Calu3 (cell line): ENCODE measurements at regions not wholly inside any gene's neighbourhood (a gene's known extent, or its start where the extent isn't known, plus 50 kb on each side); places are given as distances from the start of the nearest gene placed in this dataset.
"Not testable (repeated sequence)": the region's sequence is repeated elsewhere in the genome, so short reads cannot be mapped to it uniquely, and the experiment has no call there.

Experiments used
- BruUV-seq: library from RNA; stranded (reverse); fragments of 400-500 nt; replicated peaks from 2 replicates; lab custom pipeline; 2021; lab: Mats Ljungman, UMichigan
- CTCF ChIA-PET: fragments of 300-600 bp; sonication (Branson Sonifier 250); formaldehyde crosslinking; loops from one replicate; lab custom pipeline; 2022; ENCODE audit warnings: antibody characterized with exemption; lab: Charles Lee
- DNase-seq: peaks from one replicate; pipeline ENCODE4 v3.0.0; 2022
- H3K27ac Mint-ChIP-seq: one replicate; pipeline ENCODE4 v1.8.0; 2022; ENCODE audit warnings: mixed read lengths; ENCODE audit not compliant: unreplicated experiment
- H3K27me3 Mint-ChIP-seq: one replicate; pipeline ENCODE4 v1.8.0; 2022; ENCODE audit warnings: mixed read lengths; ENCODE audit not compliant: unreplicated experiment
- H3K36me3 Mint-ChIP-seq: one replicate; pipeline ENCODE4 v1.8.0; 2022; ENCODE audit warnings: mild to moderate bottlenecking, moderate library complexity, mixed read lengths; ENCODE audit not compliant: insufficient read depth, unreplicated experiment
- H3K4me1 Mint-ChIP-seq: one replicate; pipeline ENCODE4 v1.8.0; 2022; ENCODE audit warnings: mild to moderate bottlenecking, low read depth, mixed read lengths; ENCODE audit not compliant: unreplicated experiment
- H3K4me3 Mint-ChIP-seq: one replicate; pipeline ENCODE4 v1.8.0; 2022; ENCODE audit warnings: mild to moderate bottlenecking, low read depth, moderate library complexity, mixed read lengths; ENCODE audit not compliant: unreplicated experiment
- H3K9me3 Mint-ChIP-seq: one replicate; pipeline ENCODE4 v1.8.0; 2022; ENCODE audit warnings: low read depth, mixed read lengths; ENCODE audit not compliant: unreplicated experiment
- intact Hi-C: fragments of 100-400 bp; cut with micrococcal nuclease; formaldehyde crosslinking; loops from one replicate; pipeline ENCODE4 v1.10.0; 2022; ENCODE audit not compliant: unreplicated experiment
- TF ChIP-seq, protein P1 (sequence below): fragments of 200-600 bp; IDR thresholded peaks from one replicate; pipeline ENCODE4 v1.8.0; 2022; ENCODE audit warnings: antibody characterized with exemption; ENCODE audit not compliant: unreplicated experiment

DNA sequence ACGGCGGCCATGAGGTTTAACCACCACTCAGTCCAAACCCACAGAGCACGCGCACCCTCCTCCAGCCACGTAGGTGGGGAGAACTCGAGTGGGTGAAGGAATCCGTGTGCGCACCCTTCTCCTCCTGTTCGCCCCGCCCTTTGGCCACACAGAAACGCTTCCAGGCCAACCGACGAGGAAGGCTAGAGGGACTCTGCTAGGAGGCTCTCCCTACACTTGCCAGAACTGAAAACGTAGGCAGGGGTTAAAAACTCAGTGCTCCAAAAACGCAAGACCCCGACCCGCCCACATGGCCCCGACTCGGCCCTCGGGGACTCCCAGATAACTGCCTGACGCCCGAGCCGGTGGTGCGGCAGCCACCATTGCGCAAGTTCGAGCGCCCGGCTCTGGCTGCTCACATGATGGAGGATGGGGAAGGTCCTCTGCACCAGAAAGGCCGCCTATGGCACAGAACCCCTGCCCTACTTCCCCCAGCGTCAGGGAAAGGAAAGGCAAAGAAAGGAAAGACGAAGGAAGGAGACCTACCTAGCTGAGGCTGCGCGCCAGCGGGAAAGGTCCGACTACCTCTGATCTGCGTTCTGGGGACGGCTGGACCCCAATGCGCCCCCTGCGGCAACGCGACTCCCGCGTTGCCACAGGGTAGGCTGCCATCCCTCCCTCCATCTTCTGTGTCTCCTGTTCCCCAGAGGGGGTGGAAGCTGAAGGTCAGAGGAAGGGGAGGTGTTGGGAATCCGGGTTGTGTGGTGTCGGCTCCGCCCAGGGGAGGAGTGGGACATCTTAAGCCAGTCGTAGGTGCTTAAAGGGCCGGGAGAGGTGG lies 201.9 kb upstream of the AGTR2 start:
- Mint-ChIP-seq H3K4me1 (peaks cover 13% of the 10 kb centered on the region), H3K4me3 (peak overlapping the region; percentile 88), H3K27ac (peak overlapping the region; percentile 60), H3K27me3 (no peaks in the 10 kb centered on the region), H3K36me3 (peaks cover 21% of the 10 kb centered on the region), H3K9me3 (no peaks in the 10 kb centered on the region)
- CTCF ChIA-PET, result no interaction called here
- intact Hi-C loops, result no loop called here
- peak; percentile 63 for DNase-seq
- no TSS peak for BruUV-seq
- TF ChIP-seq, protein P1, sequence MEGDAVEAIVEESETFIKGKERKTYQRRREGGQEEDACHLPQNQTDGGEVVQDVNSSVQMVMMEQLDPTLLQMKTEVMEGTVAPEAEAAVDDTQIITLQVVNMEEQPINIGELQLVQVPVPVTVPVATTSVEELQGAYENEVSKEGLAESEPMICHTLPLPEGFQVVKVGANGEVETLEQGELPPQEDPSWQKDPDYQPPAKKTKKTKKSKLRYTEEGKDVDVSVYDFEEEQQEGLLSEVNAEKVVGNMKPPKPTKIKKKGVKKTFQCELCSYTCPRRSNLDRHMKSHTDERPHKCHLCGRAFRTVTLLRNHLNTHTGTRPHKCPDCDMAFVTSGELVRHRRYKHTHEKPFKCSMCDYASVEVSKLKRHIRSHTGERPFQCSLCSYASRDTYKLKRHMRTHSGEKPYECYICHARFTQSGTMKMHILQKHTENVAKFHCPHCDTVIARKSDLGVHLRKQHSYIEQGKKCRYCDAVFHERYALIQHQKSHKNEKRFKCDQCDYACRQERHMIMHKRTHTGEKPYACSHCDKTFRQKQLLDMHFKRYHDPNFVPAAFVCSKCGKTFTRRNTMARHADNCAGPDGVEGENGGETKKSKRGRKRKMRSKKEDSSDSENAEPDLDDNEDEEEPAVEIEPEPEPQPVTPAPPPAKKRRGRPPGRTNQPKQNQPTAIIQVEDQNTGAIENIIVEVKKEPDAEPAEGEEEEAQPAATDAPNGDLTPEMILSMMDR, result no peak

DNA sequence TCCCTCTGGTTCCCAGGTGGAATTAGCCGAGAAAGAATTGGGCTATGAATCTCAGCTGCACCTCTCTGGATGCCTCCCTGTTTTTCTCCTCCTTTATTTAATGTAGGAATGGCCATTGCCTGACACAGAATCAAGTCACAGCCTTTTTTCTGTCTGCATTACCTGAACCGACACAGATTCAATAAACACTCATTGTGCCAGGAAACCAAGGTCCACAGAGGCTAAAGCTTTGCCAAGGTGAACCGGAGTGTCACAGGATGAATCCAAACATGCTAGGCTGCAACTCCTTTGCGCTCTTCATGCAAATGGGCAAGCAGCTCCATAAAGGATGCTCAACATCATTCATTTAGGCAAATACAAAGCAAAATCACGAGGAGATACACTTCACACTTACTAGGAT lies 199.8 kb upstream of the AGTR2 start:
- H3K27me3 Mint-ChIP-seq, result no peaks in the 10 kb centered on the region
- intact Hi-C loops, result no loop called here
- peaks cover 13% of the 10 kb centered on the region for H3K4me1 Mint-ChIP-seq
- TF ChIP-seq, protein P1, result no peak
- peaks cover 21% of the 10 kb centered on the region for H3K36me3 Mint-ChIP-seq
- DNase-seq, result no peak
- H3K4me3 Mint-ChIP-seq, result no peak overlapping the region
- BruUV-seq, result no TSS peak
- no peaks in the 10 kb centered on the region for H3K9me3 Mint-ChIP-seq
- CTCF ChIA-PET, result no interaction called here
- no peak overlapping the region for H3K27ac Mint-ChIP-seq

DNA sequence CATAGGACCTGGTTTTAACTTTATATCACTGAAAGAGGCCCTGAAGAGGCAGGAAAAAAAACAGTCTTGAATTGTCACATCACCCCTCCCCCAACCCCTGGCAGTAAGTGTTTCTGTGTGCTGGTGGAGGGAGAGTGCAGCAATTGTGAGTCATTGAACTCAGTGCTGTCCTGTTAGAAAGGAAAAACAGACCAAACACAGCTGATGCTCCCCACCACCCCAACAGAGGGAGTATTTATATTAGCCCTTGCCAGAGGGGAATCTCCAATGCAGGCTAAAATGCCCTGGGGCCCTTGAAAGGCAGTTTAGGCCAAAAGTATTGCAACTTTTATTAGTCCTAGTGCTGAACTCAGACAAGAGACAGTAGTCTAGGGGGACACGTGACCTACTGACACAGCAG lies 197.8 kb upstream of the AGTR2 start:
- Mint-ChIP-seq H3K4me1 (peaks cover 3% of the 10 kb centered on the region), H3K9me3 (no peaks in the 10 kb centered on the region), H3K4me3 (no peak overlapping the region), H3K36me3 (peaks cover 14% of the 10 kb centered on the region), H3K27me3 (no peaks in the 10 kb centered on the region), H3K27ac (no peak overlapping the region)
- no TSS peak for BruUV-seq
- TF ChIP-seq, protein P1, result no peak
- CTCF ChIA-PET, result no interaction called here
- no peak for DNase-seq
- intact Hi-C loops, result no loop called here

DNA sequence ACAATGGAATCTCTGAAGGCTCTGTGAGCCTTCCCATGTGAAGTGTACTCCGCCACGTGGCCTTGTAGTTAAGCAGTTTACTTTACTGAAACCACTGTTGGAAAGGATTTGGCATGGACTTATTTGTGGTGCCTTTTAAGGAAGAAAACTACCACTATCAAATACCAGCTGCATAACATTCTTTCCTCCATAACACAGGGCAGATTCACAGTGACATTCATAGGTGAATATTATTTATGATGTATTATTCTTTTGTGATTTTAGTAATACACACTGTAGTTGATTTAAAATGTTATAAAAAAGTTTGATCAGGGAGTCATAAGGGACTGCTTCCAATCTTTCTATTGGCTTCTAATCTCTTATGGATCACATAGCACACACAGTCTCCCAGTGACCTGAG lies 192.5 kb upstream of the AGTR2 start:
- no peaks in the 10 kb centered on the region for H3K9me3 Mint-ChIP-seq
- BruUV-seq, result no TSS peak
- no peak for DNase-seq
- H3K36me3 Mint-ChIP-seq, result no peaks in the 10 kb centered on the region
- H3K27me3 Mint-ChIP-seq, result no peaks in the 10 kb centered on the region
- no peak overlapping the region for H3K27ac Mint-ChIP-seq
- no peaks in the 10 kb centered on the region for H3K4me1 Mint-ChIP-seq
- CTCF ChIA-PET, result no interaction called here
- intact Hi-C loops, result no loop called here
- TF ChIP-seq, protein P1, result no peak
- no peak overlapping the region for H3K4me3 Mint-ChIP-seq

DNA sequence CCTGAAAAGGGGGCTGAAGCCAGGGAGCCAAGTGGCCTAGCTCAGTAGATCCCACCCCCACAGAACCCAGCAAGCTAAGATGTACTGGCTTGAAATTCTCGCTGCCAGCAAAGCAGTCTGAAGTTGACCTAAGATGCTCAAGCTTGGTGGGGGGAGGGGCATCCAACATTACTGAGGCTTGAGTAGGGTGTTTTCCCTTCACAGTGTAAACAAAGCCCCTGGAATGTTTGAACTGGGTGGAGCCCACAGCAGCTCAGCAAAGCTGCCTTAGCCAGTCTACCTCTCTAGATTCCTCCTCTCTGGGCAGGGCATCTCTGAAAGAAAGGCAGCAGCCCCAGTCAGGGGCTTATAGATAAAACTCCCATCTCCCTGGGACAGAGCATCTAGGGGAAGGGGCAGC lies 187.4 kb upstream of the AGTR2 start:
- H3K27me3 Mint-ChIP-seq, H3K27ac Mint-ChIP-seq, H3K9me3 Mint-ChIP-seq, CTCF ChIA-PET, H3K4me3 Mint-ChIP-seq, DNase-seq, H3K4me1 Mint-ChIP-seq, BruUV-seq, H3K36me3 Mint-ChIP-seq: not testable (repeated sequence)
- intact Hi-C loops, result loop anchor here (10.0 kb wide), 1 partner anchor 222 kb away; no protein-coding TSS in a partner anchor

DNA sequence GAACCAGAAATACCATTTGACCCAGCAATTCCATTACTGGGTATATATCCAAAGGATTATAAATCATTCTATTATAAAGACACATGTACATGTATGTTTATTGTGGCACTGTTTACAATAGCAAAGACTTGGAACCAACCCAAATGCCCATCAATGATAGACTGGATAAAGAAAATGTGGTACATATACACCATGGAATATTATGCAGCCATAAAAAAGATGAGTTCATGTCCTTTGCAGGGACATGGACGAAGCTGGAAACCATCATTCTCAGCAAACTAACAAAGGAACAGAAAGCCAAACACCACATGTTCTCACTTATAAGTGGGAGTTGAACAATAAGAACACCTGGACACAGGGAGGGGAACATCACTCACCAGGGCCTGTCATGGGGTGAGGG lies 183.1 kb upstream of the AGTR2 start:
- H3K4me1 Mint-ChIP-seq, H3K36me3 Mint-ChIP-seq, H3K27ac Mint-ChIP-seq: not testable (repeated sequence)

More for the DNA sequence above, 183.1 kb upstream of the AGTR2 start:
- intact Hi-C loops, result loop anchor here (10.0 kb wide), 1 partner anchor 217 kb away; no protein-coding TSS in a partner anchor
- BruUV-seq, CTCF ChIA-PET, H3K4me3 Mint-ChIP-seq, DNase-seq, H3K27me3 Mint-ChIP-seq, H3K9me3 Mint-ChIP-seq: not testable (repeated sequence)
